GM21528 (cell line): ENCODE measurements at regions not wholly inside any gene's neighbourhood (a gene's known extent, or its start where the extent isn't known, plus 50 kb on each side); places are given as distances from the start of the nearest gene placed in this dataset.

Source experiments
- ATAC-seq: cut with Tn5 transposase; IDR thresholded peaks from one replicate; pipeline ENCODE4 v1.9.1; 2021; ENCODE audit warnings: mild to moderate bottlenecking, moderate library complexity; ENCODE audit not compliant: unreplicated experiment, low FRiP score

- ATAC-seq, result no peak
These were observed 283.2 kb downstream of the ARL4A start for GRCh38 chr7:12970626-12971025.

DNA sequence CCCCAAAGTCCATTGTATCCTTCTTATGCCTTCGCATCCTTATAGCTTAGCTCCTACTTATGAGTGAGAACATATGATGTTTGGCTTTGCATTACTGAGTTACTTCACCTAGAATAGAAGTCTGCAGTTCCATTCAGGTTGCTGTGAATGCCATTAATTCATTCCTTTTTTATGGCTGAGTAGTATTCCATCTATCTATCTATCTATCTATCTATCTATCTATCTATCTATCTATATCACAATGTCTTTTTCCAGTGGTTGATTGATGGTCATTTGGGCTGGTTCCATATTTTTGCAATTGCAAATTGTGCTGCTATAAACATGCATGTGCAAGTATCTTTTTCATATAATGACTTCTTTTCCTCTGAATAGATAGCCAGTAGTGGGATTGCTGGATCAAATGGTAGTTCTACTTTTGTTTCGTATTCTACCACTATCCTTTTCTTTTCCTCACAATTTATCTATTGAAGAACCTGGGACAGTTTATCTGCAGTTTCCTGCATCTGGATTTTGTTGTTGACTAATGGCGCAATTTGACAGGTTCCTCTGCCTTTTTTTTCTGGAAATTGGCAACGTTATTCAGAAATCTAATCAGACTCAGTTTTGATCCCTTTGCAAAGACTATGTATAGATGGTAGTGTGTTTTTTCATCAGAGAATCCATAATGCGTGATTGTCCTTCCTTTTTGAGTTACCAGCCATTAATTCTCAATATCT lies 287.2 kb downstream of the ARL4A start:
- no peak for ATAC-seq

DNA sequence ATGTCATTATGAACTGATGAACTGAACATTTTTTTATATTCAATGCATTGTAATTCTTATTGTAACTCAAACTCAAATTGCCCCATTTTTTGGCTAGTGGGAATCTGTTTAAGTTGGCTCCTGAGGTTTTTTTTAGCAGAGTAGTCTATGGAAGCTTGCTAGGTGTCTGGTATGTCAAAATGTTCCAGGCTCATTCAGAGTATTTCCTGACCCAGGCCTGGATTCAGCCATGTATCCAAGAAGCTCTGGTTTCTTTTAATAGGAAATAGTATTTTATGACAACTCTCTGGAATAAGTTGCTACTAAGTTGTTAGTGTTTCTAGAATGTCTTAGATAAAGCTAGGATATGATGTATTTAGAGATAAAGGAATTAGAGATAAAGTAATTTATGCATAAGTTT lies 288.0 kb downstream of the ARL4A start:
- ATAC-seq, result no peak

- ATAC-seq, result no peak
These were observed 291.7 kb downstream of the ARL4A start for GRCh38 chr7:12979181-12979580.

DNA sequence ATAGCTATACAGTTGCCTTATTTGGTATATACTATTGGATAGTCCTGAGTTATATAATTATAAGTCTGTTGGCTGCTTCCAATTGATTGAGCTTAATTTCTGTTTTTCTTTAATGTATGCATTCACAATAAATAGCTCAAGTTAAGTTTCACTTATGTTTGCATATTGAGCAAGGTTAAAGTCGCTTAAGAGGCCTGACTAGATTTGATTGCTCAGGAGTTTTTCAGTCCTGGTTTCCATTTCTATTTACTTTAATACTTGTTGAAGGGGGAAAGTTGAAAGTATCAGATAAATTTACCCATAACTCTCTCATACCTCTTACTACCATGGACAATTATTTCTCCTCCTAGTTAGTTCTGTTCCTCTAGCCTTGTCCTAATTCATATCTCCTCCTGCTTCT lies 294.7 kb downstream of the ARL4A start:
- ATAC-seq, result no peak

- no peak for ATAC-seq
These were observed 296.7 kb downstream of the ARL4A start for GRCh38 chr7:12984117-12984516.

DNA sequence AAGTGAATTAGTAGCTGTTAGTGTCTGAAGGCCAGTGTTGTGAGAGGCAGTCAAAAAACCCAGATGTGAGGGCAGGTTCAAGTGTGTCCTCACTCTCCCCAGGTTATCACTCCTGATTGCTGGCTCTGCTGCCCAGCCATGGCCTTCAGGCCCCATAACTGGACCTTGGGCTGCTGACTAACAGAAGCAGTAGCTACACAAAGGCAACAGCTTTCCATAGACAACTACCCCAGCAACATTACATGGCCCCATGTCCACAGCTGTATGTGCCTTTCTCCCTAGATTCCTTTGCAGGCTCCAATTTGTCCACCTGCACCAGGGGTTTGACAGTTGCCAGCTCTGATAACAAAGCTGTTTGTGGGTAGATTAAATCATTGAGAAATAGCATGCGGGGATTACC lies 297.8 kb downstream of the ARL4A start:
- ATAC-seq, result no peak

- no peak for ATAC-seq
These were observed 298.3 kb downstream of the ARL4A start for GRCh38 chr7:12985752-12986151.

- ATAC-seq, result no peak
These were observed 299.8 kb downstream of the ARL4A start for GRCh38 chr7:12987238-12987637.

- no peak for ATAC-seq
These were observed 303.0 kb downstream of the ARL4A start for GRCh38 chr7:12990440-12990839.

DNA sequence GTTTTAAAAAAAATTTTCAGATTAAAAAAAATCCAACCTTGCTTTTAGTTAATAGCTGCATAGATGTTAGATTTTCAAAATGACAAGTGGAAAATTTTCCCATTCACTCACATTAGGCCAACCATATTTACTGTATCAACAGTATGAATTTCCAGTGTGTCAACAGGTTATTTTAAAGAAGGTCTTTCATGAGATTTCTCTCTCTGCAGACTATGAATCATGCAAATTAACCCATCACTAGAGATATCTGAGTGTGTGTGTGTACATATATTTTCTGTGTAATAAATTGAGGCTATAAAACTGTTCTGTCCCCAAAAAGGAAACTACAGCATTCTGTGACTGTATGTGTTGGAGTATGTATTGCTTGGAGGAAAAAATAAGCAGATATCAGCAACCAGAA lies 305.6 kb downstream of the ARL4A start:
- no peak for ATAC-seq

- ATAC-seq, result no peak
These were observed 308.6 kb downstream of the ARL4A start for GRCh38 chr7:12995912-12996469.

- ATAC-seq, result no peak
These were observed 319.9 kb downstream of the ARL4A start for GRCh38 chr7:13007331-13007730.

DNA sequence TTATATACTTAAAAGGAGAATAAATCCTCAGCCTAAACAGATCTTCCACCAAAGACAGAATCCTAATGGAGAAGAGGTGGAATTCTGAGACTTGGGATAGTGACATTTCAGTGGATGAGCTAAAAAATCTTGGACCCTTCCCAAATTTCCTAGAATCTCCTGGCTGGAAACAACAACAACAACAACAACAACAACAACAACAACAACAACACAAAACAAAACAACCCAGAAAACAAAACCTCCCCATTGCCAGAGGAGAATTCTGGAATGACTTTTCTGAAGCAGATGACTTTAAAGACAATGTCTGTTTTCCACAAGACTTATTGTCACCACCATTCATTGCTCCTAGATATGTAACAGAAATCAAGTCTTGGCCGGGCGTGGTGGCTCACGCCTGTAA lies 322.1 kb downstream of the ARL4A start:
- ATAC-seq, result no peak

GRCh38 chr7:13014011-13014410 lies 326.6 kb downstream of the ARL4A start:
- no peak for ATAC-seq

- no peak for ATAC-seq
These were observed 328.7 kb downstream of the ARL4A start for GRCh38 chr7:13016036-13016581.

DNA sequence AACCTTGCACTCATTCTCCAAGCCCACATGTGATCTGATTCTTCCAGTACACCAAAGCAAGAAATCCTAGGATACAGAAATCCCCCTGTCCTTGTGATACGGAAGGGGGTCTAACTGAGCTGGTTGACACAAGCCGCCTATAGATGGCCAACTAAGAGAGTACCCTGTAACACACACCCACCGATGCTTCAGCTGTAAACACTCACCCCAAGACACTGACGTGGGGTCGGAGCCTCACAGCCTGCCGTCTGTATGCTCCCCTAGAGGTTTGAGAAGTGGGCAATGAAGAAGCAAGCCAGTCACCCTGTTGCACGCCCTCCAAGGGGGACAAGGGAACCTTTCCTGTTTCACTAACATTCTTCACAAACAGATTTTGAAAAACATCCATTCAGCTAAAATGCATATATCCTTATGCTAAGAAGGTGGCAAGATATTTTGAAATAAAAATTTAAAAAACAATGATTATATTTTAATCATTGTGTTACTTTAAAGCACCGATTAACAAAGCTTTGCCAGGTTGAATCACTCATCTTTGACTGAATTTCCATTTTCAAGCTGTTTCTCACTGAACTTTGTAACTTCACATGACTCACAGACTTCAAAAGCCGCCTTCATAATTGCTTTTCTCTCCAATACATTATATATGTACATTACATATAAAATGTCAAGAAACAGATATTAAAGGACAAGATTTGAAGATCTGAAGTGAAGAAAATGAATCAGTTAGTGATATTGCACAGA lies 329.3 kb downstream of the ARL4A start:
- ATAC-seq, result no peak

- ATAC-seq, result no peak
These were observed 330.0 kb downstream of the ARL4A start for GRCh38 chr7:13017333-13017857.

DNA sequence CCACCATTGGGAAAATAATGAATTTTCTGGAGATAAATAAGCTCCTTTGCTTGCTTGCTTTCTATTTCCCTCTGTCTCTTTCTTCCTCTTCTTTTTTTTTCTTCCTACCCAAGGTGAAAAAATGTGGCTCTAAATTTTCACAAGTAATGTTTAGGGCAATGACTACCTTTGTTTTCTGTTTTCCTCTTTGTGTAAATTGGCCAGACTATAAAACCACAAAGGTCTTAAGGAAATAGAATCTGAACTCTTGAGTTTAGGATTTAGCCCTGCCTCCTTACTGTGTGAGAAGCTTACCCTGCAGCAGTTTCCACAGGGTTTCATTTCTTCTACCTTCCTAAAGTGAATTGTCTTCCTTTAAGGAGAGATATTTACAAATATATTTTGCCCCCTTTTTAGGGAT lies 330.4 kb downstream of the ARL4A start:
- no peak for ATAC-seq

DNA sequence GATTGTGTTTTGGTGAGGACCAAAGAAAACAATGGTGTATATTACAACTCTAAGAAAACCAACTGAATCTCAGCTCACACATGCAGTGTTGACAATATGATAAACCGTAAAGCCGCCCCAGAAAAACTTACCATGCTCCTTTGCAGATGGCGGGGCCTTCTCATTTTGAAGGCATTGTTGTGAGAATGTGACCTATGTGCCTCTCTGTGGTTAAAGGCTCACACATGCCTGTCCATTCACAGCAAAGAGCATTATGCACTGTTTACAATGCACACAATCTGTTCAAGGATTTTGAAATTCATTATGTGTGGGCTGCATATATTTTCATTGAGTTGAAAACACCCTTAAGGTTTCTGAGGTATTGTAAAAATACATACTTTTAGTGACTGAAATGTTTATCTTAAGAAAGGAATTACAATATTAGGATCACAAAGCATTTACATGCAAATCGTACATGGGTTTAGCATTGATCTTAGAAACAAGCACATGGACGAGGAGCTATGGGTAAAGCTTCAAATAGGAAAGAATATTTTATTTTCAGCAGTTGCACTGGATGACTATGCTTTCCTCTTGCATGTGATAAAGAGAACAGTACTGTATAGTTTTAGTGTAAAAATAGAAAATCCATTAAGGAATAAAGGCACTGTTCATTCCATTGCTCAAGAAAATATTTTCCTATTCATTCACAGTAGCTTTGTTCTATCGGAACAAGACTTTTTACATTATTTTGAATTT lies 334.3 kb downstream of the ARL4A start:
- no peak for ATAC-seq
